Hepatocyte (in vitro differentiated cells): ENCODE measurements at regions not wholly inside any gene's neighbourhood (a gene's known extent, or its start where the extent isn't known, plus 50 kb on each side); places are given as distances from the start of the nearest gene placed in this dataset.

Source experiments
- CTCF ChIP-seq: fragments of 200-600 bp; sonication (generic); IDR thresholded peaks from 2 replicates; pipeline ENCODE4 v1.5.1; 2016; ENCODE audit warnings: antibody characterized with exemption, mild to moderate bottlenecking; ENCODE audit not compliant: poor library complexity
- EZH2 ChIP-seq: fragments of 200-600 bp; sonication (generic); IDR thresholded peaks from 2 replicates; pipeline ENCODE4 v1.6.1; 2016; ENCODE audit warnings: antibody characterized with exemption, mild to moderate bottlenecking, borderline replicate concordance
- EZH2phosphoT487 ChIP-seq: fragments of 200-600 bp; sonication (generic); IDR thresholded peaks from one replicate; pipeline ENCODE4 v1.6.1; 2018; ENCODE audit warnings: antibody characterized with exemption, mild to moderate bottlenecking, low read depth, moderate library complexity; ENCODE audit not compliant: unreplicated experiment, severe bottlenecking

GRCh38 chr3:170765419-170766078, 104.4 kb downstream of the RPL22L1 start:
- no peak for TF ChIP-seq CTCF
- no peak for TF ChIP-seq EZH2
- TF ChIP-seq EZH2phosphoT487: no peak
